Activated naive CD4-positive, alpha-beta T cell (primary cell): ENCODE measurements at regions not wholly inside any gene's neighbourhood (a gene's known extent, or its start where the extent isn't known, plus 50 kb on each side); places are given as distances from the start of the nearest gene placed in this dataset.
A peak's percentile ranks its signal among the peaks of the same experiment; 100 is the strongest.

Experiments
- DNase-seq, 4 experiments: peaks; one replicate each; lab custom pipeline; 2025; lab: John Stamatoyannopoulos, UW

DNA sequence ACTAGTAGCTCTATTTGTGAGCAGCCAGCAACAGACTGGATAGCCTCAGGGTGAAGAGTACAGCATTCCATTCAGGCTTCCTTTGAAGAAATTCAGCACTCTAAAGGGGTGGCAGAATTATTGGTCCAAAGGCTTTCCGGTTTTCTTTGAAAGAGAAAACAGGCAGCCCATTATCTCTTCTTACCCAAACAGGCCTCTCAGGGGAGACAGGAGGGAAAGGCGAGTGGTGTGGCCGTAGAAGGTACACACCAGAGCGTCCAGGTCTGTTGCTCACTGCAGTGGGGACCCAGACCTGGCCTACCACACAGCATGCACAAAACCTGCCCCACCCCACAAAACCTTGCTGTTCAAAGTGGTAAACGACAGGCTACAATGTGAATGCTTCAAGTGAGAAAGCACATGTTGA is 83.3 kb downstream of the ZNF608 start:
- DNase-seq = no peak

- DNase-seq = no peak
Measured at GRCh38 chr5:124662181-124662781, 84.2 kb downstream of the ZNF608 start.

DNA sequence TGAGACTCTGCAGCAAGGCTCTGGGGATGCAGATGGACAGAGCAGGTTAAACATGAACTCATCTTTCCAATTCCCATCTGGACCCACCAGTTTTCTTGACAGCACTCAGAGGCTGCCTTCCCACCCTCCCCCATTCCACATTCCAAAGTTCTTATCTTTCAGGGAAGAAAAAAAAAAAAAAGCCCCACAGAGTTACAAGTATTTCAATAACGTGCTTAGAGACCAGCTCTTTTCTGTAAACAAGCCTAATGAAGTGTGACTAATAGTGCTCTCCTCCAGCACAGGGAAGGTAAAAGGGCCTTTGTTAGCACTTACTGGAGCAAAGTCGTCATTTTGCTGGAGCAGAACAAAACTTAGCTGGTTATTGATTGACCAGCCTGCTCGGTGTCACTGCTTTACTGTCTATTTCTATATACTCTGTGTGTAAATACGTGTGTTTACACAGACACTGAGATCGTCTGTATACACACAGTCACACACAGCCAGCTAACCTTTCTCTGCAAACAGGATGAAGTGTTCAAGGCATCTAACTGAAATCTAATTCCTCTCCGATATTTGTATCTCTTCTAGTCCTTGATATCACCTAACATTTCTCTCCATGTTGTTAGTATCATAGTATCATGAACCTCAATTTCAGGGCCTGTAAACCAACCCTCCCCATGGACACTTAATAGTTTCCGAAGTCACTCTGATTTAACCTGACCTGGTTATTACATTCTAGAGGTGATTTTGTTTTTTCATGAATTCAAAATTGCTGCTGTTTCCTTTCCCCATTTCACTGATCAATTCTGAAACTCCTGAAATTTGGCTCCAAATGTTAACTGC is 84.9 kb downstream of the ZNF608 start:
- no peak for DNase-seq

- DNase-seq = no peak
Measured at GRCh38 chr5:124660229-124661093, 86.0 kb downstream of the ZNF608 start.

DNA sequence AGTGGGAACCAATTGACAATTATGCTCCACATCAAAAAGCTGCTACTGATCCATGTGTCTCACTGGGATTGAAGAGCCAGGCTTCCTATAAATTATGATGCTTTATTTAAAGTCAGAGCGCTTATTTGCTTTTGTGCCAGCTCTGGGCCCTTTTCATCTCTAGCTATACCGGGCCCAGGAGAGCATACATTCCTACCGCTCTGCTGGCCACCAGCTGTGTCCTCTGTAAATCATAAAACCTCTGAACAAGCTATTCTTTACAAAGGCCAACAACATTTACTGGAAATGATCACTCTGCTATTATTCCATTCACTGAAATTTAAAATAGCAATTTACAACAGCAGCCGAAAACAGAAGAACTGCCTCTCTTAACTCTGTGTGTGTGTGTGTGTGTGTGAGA is 86.6 kb downstream of the ZNF608 start:
- no peak for DNase-seq

GRCh38 chr5:124658867-124659557 is 87.4 kb downstream of the ZNF608 start:
- no peak for DNase-seq

DNA sequence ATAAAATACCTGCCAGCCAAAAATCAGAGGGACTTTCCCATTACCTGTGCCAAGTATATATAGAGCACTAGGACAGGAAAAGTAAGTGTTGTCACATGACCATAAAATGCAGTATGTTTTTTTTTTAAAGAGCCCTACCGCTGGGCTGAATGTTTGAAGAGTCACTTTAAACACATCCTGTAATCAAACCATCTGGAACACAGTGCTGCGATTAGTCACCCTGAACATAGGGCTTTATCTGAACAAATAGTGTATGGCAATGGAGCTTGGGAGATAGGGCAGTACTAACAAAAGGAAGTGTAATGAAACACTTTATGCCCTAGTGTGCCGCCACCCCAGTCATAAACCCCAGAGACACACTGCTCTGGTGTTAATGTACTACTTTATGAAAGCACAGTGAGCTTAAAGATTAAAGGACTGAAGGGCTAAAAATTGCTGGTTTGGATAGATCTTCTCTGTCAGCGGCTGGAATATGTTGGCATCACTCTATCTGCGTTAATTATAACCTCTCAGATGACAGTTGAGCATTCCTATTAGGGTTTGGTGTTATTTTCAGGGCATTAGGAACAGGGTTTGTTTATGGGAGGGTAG is 90.4 kb downstream of the ZNF608 start:
- DNase-seq = no peak

DNA sequence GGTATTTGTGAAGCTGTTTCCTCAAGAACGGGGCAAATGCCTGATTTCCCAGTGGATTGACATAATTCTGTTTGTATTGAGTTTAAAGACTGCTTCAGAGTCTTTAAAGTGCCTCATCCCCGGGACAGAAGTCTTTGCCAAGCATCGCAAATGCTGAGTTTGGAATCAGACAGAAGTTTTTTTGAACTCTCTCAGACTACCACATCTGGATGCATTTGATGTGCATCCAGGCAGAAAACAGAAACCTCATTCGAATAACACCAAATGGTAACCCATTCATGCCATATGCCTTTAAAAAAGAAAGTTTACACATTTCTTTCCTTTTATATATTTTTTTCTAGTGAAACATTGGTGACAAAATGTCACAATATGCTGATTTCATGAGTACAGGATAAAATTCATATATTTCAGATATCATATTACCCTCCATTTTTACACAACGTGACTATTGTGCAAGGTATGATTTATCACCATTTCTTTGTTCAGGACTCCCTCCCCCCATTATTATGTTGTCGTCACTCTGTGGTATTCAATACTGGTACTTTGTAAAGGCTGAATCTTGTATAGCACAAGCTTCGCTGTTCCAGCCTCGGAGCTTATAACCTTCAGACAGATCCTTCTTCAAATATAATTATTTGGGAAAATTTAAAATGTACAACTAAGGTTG is 91.1 kb downstream of the ZNF608 start:
- DNase-seq = no peak

GRCh38 chr5:124654418-124654817 is 92.0 kb downstream of the ZNF608 start:
- no peak for DNase-seq

- no peak for DNase-seq
Measured at GRCh38 chr5:124653666-124654065, 92.8 kb downstream of the ZNF608 start.

DNA sequence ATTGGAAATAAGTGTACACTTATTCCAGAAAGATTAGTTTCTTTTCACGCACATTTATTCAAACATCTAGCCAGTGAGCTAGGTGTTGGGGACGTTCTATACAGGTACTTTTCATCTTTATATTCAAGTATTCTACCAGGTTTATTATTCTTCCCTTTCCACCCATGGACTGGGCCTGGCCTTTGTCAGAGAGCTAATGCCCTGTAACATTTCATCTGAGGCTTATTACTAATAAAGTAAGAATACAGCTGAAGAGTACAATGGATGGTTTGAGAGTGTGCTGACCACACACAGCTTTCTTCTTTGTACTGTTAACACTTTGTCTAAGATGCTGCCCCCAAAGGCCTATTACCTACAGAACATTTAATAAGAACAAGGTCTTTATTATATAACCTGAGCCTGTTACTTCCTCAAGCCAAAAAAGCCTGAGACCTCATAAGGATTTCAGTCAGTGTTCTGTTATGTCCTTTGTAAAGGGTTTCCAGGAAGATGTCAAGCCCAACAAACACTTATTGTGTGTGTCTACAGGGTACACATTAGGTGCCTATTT is 93.5 kb downstream of the ZNF608 start:
- DNase-seq = no peak

DNA sequence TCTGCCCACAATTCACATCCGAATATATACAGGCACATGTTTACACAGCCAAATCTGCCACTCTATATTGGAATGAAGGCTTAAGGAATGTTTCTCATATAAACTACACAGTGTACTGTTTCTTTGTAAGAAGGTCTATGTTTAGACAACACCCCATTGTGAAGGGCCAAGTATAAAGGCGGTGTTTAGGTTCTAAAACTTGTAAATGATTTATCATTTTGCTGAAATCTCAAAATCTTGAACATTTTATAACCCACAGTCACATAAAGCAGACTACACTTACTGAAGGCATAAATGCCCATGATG is 94.0 kb downstream of the ZNF608 start:
- no peak for DNase-seq

DNA sequence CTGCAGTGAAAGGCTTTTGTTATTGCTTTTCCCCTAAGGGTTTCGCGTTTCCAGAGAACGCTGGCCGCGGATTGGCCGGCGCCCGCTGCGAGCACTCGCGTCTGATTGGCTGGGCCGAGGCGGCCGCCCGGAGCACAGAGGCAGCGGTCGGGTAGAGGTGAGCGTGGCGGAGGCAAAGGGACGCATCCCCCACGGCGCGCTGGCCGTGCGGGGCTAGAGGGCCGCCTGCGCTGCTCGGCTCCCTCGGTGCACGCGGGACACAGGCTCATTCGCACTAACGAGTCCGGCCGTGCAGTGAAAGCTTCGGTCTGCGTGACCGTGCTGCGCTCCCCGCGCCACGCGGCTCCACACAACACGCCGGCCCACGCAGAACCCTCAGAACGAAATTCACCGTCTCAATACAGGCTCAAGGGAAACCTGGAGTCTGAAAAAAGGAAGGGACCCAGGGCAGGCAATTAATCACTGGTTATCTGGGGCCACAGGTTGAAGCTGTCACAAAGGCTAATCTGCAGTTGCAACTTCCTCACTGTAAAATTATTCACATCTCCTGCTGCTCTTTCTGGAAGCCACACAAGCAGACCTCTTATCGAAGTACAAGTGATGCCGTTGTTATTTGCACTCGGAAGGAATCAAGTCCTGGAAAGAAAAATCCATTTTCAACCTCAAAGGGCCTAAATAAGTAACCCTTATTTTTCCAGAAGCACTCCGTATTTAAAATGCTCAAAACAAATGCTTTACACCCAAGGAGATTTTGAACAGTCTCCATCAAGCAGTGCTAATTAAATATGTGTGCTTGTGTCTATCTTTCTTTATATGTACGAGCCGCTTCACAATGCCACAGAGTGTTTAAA is 94.6 kb downstream of the ZNF608 start:
- no peak for DNase-seq

- DNase-seq = no peak
Measured at GRCh38 chr5:124650951-124651662, 95.3 kb downstream of the ZNF608 start.

DNA sequence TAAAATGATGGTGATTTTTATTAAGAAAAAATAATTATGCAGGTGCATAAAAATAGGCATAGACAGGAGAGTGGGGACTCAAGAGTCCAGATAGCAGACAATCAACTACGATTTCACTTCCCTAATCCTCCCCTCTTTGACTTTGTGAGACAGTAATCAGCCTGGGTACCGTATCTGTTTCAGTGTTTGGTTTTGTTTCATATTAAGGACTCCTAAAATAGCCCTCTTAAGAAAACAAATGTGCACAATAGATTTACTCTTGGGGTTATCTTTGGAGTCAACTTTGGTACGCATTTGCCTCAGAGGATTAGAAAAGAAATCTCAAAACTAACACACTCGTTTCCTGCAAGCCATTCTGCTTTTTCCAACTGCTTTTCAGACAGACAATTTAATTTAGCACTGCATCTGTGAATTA is 96.3 kb downstream of the ZNF608 start:
- DNase-seq = no peak

DNA sequence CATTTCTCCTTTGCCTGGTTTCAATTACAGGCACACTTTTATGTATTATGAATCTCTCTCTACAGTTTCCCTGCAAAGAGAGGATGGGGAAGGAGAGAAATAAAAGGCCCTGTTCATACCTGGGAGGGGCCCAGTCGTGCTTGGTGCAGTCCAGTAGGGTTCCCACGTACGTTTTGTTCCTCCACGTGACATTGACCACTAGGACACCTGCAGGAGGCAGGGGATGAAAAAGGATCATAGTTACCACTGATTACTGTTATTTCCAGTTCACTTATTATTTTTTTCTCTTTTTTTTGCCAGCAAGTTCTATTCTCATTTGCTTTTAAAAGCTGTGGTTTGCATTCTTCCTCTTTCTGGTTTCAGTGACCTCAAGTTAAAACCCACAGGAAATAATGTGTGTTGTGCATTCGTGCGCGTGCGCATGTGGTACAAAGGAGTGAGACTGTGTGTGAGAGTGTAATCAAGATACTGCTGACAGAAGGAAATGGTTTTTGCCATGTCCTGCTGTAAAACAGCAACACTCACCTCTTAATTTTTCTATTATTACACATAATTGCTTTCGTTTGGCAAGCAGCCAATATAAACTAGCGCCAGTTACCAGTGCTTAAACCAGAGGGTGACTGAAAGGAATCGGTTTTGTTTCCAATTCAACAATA is 96.8 kb downstream of the ZNF608 start:
- DNase-seq = peak in 1 of 4 experiments; percentile 54

GRCh38 chr5:124648902-124649467 is 97.5 kb downstream of the ZNF608 start:
- DNase-seq = no peak

GRCh38 chr5:124647352-124647751 is 99.1 kb downstream of the ZNF608 start:
- no peak for DNase-seq

GRCh38 chr5:124645396-124645795 is 101.0 kb downstream of the ZNF608 start:
- no peak for DNase-seq
